Glutamatergic neuron (in vitro differentiated cells): ENCODE measurements at regions not wholly inside any gene's neighbourhood (a gene's known extent, or its start where the extent isn't known, plus 50 kb on each side); places are given as distances from the start of the nearest gene placed in this dataset.
"Not testable (repeated sequence)": the region's sequence is repeated elsewhere in the genome, so short reads cannot be mapped to it uniquely, and the experiment has no call there.

Source experiments
- DNase-seq: peaks from one replicate; pipeline ENCODE4 v3.0.0; 2022
- H3K27ac Mint-ChIP-seq: one replicate; pipeline ENCODE4 v1.8.0; 2020; ENCODE audit warnings: mild to moderate bottlenecking, mixed read lengths, inconsistent platforms; ENCODE audit not compliant: unreplicated experiment
- H3K27me3 Mint-ChIP-seq: one replicate; pipeline ENCODE4 v1.8.0; 2020; ENCODE audit warnings: mild to moderate bottlenecking, moderate library complexity, mixed read lengths, inconsistent platforms; ENCODE audit not compliant: unreplicated experiment
- H3K36me3 Mint-ChIP-seq: one replicate; pipeline ENCODE4 v1.8.0; 2020; ENCODE audit warnings: mild to moderate bottlenecking, mixed read lengths, inconsistent platforms; ENCODE audit not compliant: unreplicated experiment
- H3K4me1 Mint-ChIP-seq: one replicate; pipeline ENCODE4 v1.8.0; 2020; ENCODE audit warnings: mild to moderate bottlenecking, low read depth, mixed read lengths, inconsistent platforms; ENCODE audit not compliant: unreplicated experiment
- H3K4me3 Mint-ChIP-seq: one replicate; pipeline ENCODE4 v1.8.0; 2020; ENCODE audit warnings: mild to moderate bottlenecking, mixed read lengths, inconsistent platforms; ENCODE audit not compliant: unreplicated experiment
- H3K9me3 Mint-ChIP-seq: one replicate; pipeline ENCODE4 v1.8.0; 2020; ENCODE audit warnings: mild to moderate bottlenecking, moderate library complexity, mixed read lengths, inconsistent platforms; ENCODE audit not compliant: unreplicated experiment
- CTCF ChIP-seq: fragments of 200-600 bp; sonication (generic); IDR thresholded peaks from one replicate; pipeline ENCODE4 v1.5.0; 2021; ENCODE audit not compliant: partially characterized antibody, unreplicated experiment

- no peak for DNase-seq
- Mint-ChIP-seq H3K4me3 (no peak overlapping the region), H3K27me3 (peaks cover 2% of the 10 kb centered on the region), H3K9me3 (peaks cover 7% of the 10 kb centered on the region), H3K27ac (no peak overlapping the region), H3K4me1 (peaks cover 32% of the 10 kb centered on the region), H3K36me3 (peaks cover 14% of the 10 kb centered on the region)
- TF ChIP-seq CTCF, result peak; percentile 18
These were observed 105.9 kb upstream of the POU3F1 start for GRCh38 chr1:38152351-38153065.

DNA sequence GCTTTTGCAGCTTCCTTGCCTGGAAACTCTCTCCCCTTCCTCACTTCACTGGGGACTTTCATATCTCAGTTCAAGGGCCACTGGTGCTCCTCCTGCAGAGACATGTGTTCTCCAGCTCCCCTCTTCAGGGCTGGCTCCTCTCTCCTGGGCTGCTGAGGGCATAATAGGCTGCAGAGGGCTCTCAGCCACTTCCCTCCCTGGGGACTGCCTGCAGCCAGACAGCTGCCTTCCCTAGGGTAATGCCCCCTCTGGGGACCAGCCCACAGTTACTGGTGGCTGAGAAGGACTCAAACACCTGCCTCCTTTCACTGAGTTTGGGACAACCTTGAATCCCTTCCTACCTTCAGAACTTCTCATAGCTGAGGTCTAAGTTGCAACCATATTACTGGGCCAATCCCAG, 104.8 kb upstream of the POU3F1 start:
- no peak for TF ChIP-seq CTCF
- Mint-ChIP-seq H3K9me3 (peaks cover 7% of the 10 kb centered on the region), H3K27ac (no peak overlapping the region), H3K36me3 (peaks cover 14% of the 10 kb centered on the region), H3K4me1 (peaks cover 32% of the 10 kb centered on the region), H3K27me3 (peaks cover 2% of the 10 kb centered on the region), H3K4me3 (no peak overlapping the region)
- no peak for DNase-seq

DNA sequence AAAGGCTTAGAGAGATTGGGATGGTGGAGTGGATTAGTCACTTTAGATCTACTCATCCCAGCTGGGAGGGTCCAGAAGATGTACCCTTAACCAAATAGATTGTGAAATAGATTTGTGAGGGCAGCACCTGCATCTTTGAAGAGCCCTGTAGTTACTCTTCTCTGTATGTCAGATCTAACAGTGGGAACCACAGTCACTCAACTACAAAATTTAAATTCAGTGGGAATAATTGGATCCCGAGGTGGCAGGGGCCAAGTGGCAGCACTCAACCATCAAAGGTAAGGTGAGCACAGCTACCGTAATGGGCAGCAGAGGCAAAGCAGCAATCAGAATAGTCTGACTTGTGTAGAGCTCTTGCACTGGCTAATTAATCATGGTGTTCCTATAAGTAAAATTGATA, 99.5 kb upstream of the POU3F1 start:
- H3K27me3 Mint-ChIP-seq, H3K4me3 Mint-ChIP-seq, H3K27ac Mint-ChIP-seq, H3K9me3 Mint-ChIP-seq, DNase-seq, H3K4me1 Mint-ChIP-seq: not testable (repeated sequence)
- peaks cover 26% of the 10 kb centered on the region for H3K36me3 Mint-ChIP-seq

DNA sequence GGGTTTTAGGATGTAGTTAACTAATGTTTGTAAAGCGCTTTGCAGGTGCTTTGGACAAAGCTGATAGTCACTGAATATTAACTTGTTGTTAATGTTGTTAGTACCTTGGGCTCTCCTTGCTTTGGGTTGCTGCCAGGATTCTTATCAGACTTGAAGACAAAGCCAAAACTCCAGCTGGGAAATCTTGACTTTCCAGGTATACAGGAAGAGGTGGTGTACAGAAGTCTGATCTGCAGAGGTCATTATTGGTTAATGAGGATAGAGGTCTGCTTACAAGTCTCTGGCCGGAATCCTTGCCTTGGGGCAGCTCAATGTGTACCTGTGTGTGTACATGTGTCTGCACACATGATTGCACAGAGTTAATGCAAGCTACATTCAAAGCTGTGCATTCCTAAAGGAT, 96.0 kb upstream of the POU3F1 start:
- no peak overlapping the region for H3K4me3 Mint-ChIP-seq
- no peak overlapping the region for H3K27ac Mint-ChIP-seq
- peaks cover 17% of the 10 kb centered on the region for H3K36me3 Mint-ChIP-seq
- peaks cover 4% of the 10 kb centered on the region for H3K27me3 Mint-ChIP-seq
- H3K4me1 Mint-ChIP-seq, result peaks cover 20% of the 10 kb centered on the region
- no peak for TF ChIP-seq CTCF
- H3K9me3 Mint-ChIP-seq, result peaks cover 8% of the 10 kb centered on the region
- no peak for DNase-seq

GRCh38 chr1:38141483-38141882, 94.9 kb upstream of the POU3F1 start:
- Mint-ChIP-seq H3K27ac (no peak overlapping the region), H3K36me3 (peaks cover 17% of the 10 kb centered on the region), H3K4me3 (no peak overlapping the region), H3K9me3 (peaks cover 8% of the 10 kb centered on the region), H3K4me1 (peaks cover 23% of the 10 kb centered on the region), H3K27me3 (peaks cover 4% of the 10 kb centered on the region)
- DNase-seq, result no peak
- no peak for TF ChIP-seq CTCF
